Neuron (in vitro differentiated cells): ENCODE measurements at regions not wholly inside any gene's neighbourhood (a gene's known extent, or its start where the extent isn't known, plus 50 kb on each side); places are given as distances from the start of the nearest gene placed in this dataset.
A peak's percentile ranks its signal among the peaks of the same experiment; 100 is the strongest.

Experiments used
- H2AFZ ChIP-seq: one replicate; pipeline ENCODE4 v1.6.1; 2013; ENCODE audit warnings: low read depth, mild to moderate bottlenecking, inconsistent platforms, low read length, moderate library complexity
- H3K27me3 ChIP-seq: one replicate; pipeline ENCODE4 v1.6.1; 2013; ENCODE audit warnings: low read length; ENCODE audit not compliant: insufficient read depth
- H3K36me3 ChIP-seq: one replicate; pipeline ENCODE4 v1.6.1; 2013; ENCODE audit warnings: low read length; ENCODE audit not compliant: insufficient read depth
- H3K4me1 ChIP-seq: one replicate; pipeline ENCODE4 v1.6.1; 2013; ENCODE audit warnings: low read length; ENCODE audit not compliant: insufficient read depth
- H3K4me3 ChIP-seq: 2 replicates; pipeline ENCODE4 v1.5.1; 2013; ENCODE audit warnings: mild to moderate bottlenecking, low read length, moderate library complexity
- H3K9me3 ChIP-seq: one replicate; pipeline ENCODE4 v1.6.1; 2013; ENCODE audit warnings: low read length

GRCh38 chr3:176590722-176591121, 606.6 kb downstream of the TBL1XR1 start:
- H3K36me3 ChIP-seq, result no peaks in the 10 kb centered on the region
- no peaks in the 10 kb centered on the region for H3K27me3 ChIP-seq
- H3K9me3 ChIP-seq, result no peaks in the 10 kb centered on the region
- no peak overlapping the region for H3K4me3 ChIP-seq
- peak overlapping the region; percentile 27 for H2AFZ ChIP-seq
- H3K4me1 ChIP-seq, result no peaks in the 10 kb centered on the region

GRCh38 chr3:176587089-176587488, 610.2 kb downstream of the TBL1XR1 start:
- H3K4me1 ChIP-seq, result no peaks in the 10 kb centered on the region

GRCh38 chr3:176584413-176585176, 612.7 kb downstream of the TBL1XR1 start:
- Histone ChIP-seq H3K36me3 (no peaks in the 10 kb centered on the region), H3K27me3 (no peaks in the 10 kb centered on the region), H3K4me1 (no peaks in the 10 kb centered on the region), H2AFZ (no peak overlapping the region), H3K4me3 (no peak overlapping the region), H3K9me3 (no peaks in the 10 kb centered on the region)

More at GRCh38 chr3:176587089-176587488, 610.2 kb downstream of the TBL1XR1 start:
- Histone ChIP-seq H2AFZ (peak overlapping the region; percentile 19), H3K4me3 (no peak overlapping the region), H3K9me3 (no peaks in the 10 kb centered on the region), H3K36me3 (no peaks in the 10 kb centered on the region), H3K27me3 (no peaks in the 10 kb centered on the region)

GRCh38 chr3:176583956-176584355, 613.3 kb downstream of the TBL1XR1 start:
- Histone ChIP-seq H3K4me1 (no peaks in the 10 kb centered on the region), H3K27me3 (no peaks in the 10 kb centered on the region), H3K36me3 (no peaks in the 10 kb centered on the region), H3K4me3 (no peak overlapping the region), H2AFZ (no peak overlapping the region), H3K9me3 (no peaks in the 10 kb centered on the region)

- Histone ChIP-seq H3K27me3 (no peaks in the 10 kb centered on the region), H3K36me3 (no peaks in the 10 kb centered on the region), H3K4me1 (no peaks in the 10 kb centered on the region), H3K4me3 (no peak overlapping the region), H3K9me3 (no peaks in the 10 kb centered on the region), H2AFZ (no peak overlapping the region)
Observed at GRCh38 chr3:176581589-176581988, 615.7 kb downstream of the TBL1XR1 start.

- Histone ChIP-seq H3K27me3 (no peaks in the 10 kb centered on the region), H2AFZ (no peak overlapping the region), H3K4me3 (no peak overlapping the region), H3K36me3 (no peaks in the 10 kb centered on the region), H3K9me3 (no peaks in the 10 kb centered on the region), H3K4me1 (no peaks in the 10 kb centered on the region)
Observed at GRCh38 chr3:176579711-176580185, 617.5 kb downstream of the TBL1XR1 start.

- H3K36me3 ChIP-seq, result no peaks in the 10 kb centered on the region
- H3K4me1 ChIP-seq, result no peaks in the 10 kb centered on the region
- no peaks in the 10 kb centered on the region for H3K9me3 ChIP-seq
- no peak overlapping the region for H3K4me3 ChIP-seq
- no peaks in the 10 kb centered on the region for H3K27me3 ChIP-seq
- no peak overlapping the region for H2AFZ ChIP-seq
Observed at GRCh38 chr3:176578316-176578715, 619.0 kb downstream of the TBL1XR1 start.

- Histone ChIP-seq H3K27me3 (no peaks in the 10 kb centered on the region), H3K4me3 (no peak overlapping the region), H3K36me3 (no peaks in the 10 kb centered on the region), H3K9me3 (no peaks in the 10 kb centered on the region), H3K4me1 (no peaks in the 10 kb centered on the region), H2AFZ (no peak overlapping the region)
Observed at GRCh38 chr3:176577447-176577846, 619.8 kb downstream of the TBL1XR1 start.

- no peaks in the 10 kb centered on the region for H3K36me3 ChIP-seq
- H3K27me3 ChIP-seq, result no peaks in the 10 kb centered on the region
- H3K4me3 ChIP-seq, result no peak overlapping the region
- no peaks in the 10 kb centered on the region for H3K4me1 ChIP-seq
- no peaks in the 10 kb centered on the region for H3K9me3 ChIP-seq
- H2AFZ ChIP-seq, result no peak overlapping the region
Observed at GRCh38 chr3:176574786-176575185, 622.5 kb downstream of the TBL1XR1 start.

- no peak overlapping the region for H3K4me3 ChIP-seq
Observed at GRCh38 chr3:176571926-176572325, 625.4 kb downstream of the TBL1XR1 start.

GRCh38 chr3:176570992-176571391, 626.3 kb downstream of the TBL1XR1 start:
- Histone ChIP-seq H2AFZ (no peak overlapping the region), H3K9me3 (no peaks in the 10 kb centered on the region), H3K4me3 (no peak overlapping the region), H3K36me3 (no peaks in the 10 kb centered on the region), H3K4me1 (no peaks in the 10 kb centered on the region), H3K27me3 (no peaks in the 10 kb centered on the region)

More at GRCh38 chr3:176571926-176572325, 625.4 kb downstream of the TBL1XR1 start:
- Histone ChIP-seq H3K27me3 (no peaks in the 10 kb centered on the region), H2AFZ (no peak overlapping the region), H3K4me1 (no peaks in the 10 kb centered on the region), H3K9me3 (no peaks in the 10 kb centered on the region), H3K36me3 (no peaks in the 10 kb centered on the region)

- Histone ChIP-seq H3K36me3 (no peaks in the 10 kb centered on the region), H3K27me3 (no peaks in the 10 kb centered on the region), H3K4me1 (no peaks in the 10 kb centered on the region), H3K9me3 (no peaks in the 10 kb centered on the region), H2AFZ (no peak overlapping the region), H3K4me3 (no peak overlapping the region)
Observed at GRCh38 chr3:176568189-176568588, 629.1 kb downstream of the TBL1XR1 start.

GRCh38 chr3:176566757-176567156, 630.5 kb downstream of the TBL1XR1 start:
- H3K4me3 ChIP-seq, result no peak overlapping the region
- H3K27me3 ChIP-seq, result no peaks in the 10 kb centered on the region
- no peaks in the 10 kb centered on the region for H3K9me3 ChIP-seq
- H2AFZ ChIP-seq, result no peak overlapping the region
- H3K4me1 ChIP-seq, result no peaks in the 10 kb centered on the region
- no peaks in the 10 kb centered on the region for H3K36me3 ChIP-seq

- H3K27me3 ChIP-seq, result no peaks in the 10 kb centered on the region
- no peaks in the 10 kb centered on the region for H3K9me3 ChIP-seq
- no peak overlapping the region for H3K4me3 ChIP-seq
- H3K4me1 ChIP-seq, result no peaks in the 10 kb centered on the region
- no peak overlapping the region for H2AFZ ChIP-seq
- no peaks in the 10 kb centered on the region for H3K36me3 ChIP-seq
Observed at GRCh38 chr3:176562331-176562730, 635.0 kb downstream of the TBL1XR1 start.
